ENCODE measurements at regions not wholly inside any gene's neighbourhood (a gene's known extent, or its start where the extent isn't known, plus 50 kb on each side); places are given as distances from the start of the nearest gene placed in this dataset.

DNA sequence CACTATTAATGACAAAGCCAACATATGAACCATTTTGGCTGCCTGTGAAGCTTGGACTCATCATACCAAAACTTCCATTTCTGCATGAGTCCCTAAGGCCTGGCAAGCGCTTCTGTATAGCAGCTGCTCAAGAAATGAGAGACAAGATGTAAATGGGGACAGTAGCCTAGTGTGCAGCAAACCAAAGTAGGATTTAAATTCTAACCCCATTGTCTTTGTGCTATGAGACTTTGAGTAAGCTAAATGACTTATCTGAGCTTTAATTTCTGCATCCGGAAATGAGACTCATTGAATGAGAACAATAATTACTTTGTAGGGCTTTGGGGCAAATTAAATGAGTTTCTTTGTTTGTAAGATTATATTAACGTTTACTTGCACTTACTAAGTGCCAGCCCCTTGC is 536.4 kb upstream of the CDH7 start:
- TF ChIP-seq, protein P1, sequence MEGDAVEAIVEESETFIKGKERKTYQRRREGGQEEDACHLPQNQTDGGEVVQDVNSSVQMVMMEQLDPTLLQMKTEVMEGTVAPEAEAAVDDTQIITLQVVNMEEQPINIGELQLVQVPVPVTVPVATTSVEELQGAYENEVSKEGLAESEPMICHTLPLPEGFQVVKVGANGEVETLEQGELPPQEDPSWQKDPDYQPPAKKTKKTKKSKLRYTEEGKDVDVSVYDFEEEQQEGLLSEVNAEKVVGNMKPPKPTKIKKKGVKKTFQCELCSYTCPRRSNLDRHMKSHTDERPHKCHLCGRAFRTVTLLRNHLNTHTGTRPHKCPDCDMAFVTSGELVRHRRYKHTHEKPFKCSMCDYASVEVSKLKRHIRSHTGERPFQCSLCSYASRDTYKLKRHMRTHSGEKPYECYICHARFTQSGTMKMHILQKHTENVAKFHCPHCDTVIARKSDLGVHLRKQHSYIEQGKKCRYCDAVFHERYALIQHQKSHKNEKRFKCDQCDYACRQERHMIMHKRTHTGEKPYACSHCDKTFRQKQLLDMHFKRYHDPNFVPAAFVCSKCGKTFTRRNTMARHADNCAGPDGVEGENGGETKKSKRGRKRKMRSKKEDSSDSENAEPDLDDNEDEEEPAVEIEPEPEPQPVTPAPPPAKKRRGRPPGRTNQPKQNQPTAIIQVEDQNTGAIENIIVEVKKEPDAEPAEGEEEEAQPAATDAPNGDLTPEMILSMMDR (conservative IDR thresholded peaks at IDR 0.05 in 1 of 2, IDR thresholded peaks at IDR 0.05 in 1 of 2; ENCODE audit: low read depth in 1 of 2, low read length in 2 of 2): no peak
- no peak for TF ChIP-seq EZH2 (IDR thresholded peaks at IDR 0.05; ENCODE audit: low read length, missing control alignments)

Measured in fibroblast of lung (primary cell).